H1 (cell line): ENCODE measurements at regions not wholly inside any gene's neighbourhood (a gene's known extent, or its start where the extent isn't known, plus 50 kb on each side); places are given as distances from the start of the nearest gene placed in this dataset.

ENCODE experiments used
- ATF3 ChIP-seq: IDR thresholded peaks from 2 replicates; pipeline ENCODE4 v1.6.1; 2011; ENCODE audit warnings: low read depth, mild to moderate bottlenecking, low read length; ENCODE audit not compliant: insufficient read depth
- CREB1 ChIP-seq: IDR thresholded peaks from 2 replicates; pipeline ENCODE4 v1.6.1; 2012; ENCODE audit warnings: inconsistent platforms
- CTCF ChIP-seq, 3 experiments: IDR thresholded peaks; 1 replicate in 2 of 3; 2 replicates in 1 of 3; pipeline versions ENCODE4 v1.5.1 to v1.6.1; 2011; ENCODE audit warnings: low read length in 3 of 3, mild to moderate bottlenecking in 3 of 3, inconsistent platforms in 2 of 3, low read depth in 1 of 3, moderate library complexity in 1 of 3; ENCODE audit not compliant: insufficient read depth in 1 of 3; ENCODE audit errors: control extremely low read depth in 1 of 3
- EGR1 ChIP-seq: IDR thresholded peaks from 2 replicates; pipeline ENCODE4 v1.6.1; 2011; ENCODE audit warnings: low read depth, low read length, borderline replicate concordance
- EP300 ChIP-seq, 2 experiments: IDR thresholded peaks; 1 replicate in 1 of 2; 2 replicates in 1 of 2; pipeline ENCODE4 v1.6.1; 2011 to 2012; ENCODE audit warnings: low read depth in 2 of 2, low read length in 2 of 2, mild to moderate bottlenecking in 2 of 2, borderline replicate concordance in 1 of 2, inconsistent platforms in 1 of 2, moderate library complexity in 1 of 2
- EZH2 ChIP-seq: fragments of 200-600 bp; sonication (generic); IDR thresholded peaks from 2 replicates; pipeline ENCODE4 v1.7.1; 2012; ENCODE audit warnings: low read depth, mild to moderate bottlenecking, moderate library complexity, low read length, inconsistent platforms; ENCODE audit not compliant: severe bottlenecking
- POLR2A ChIP-seq, 2 experiments: IDR thresholded peaks; 1 replicate in 1 of 2; 2 replicates in 1 of 2; pipeline ENCODE4 v1.6.1; 2011; ENCODE audit warnings: low read depth in 2 of 2, low read length in 2 of 2, mild to moderate bottlenecking in 2 of 2; ENCODE audit errors: control extremely low read depth in 1 of 2
- RBBP5 ChIP-seq: IDR thresholded peaks from 2 replicates; pipeline ENCODE4 v1.7.1; 2012; ENCODE audit warnings: low read depth, mild to moderate bottlenecking, inconsistent platforms, low read length, moderate library complexity, borderline replicate concordance
- RFX5 ChIP-seq: IDR thresholded peaks from 2 replicates; pipeline ENCODE4 v1.6.1; 2011; ENCODE audit warnings: low read depth, low read length, improper control_type of control experiment, borderline replicate concordance
- SIN3A ChIP-seq, 2 experiments: IDR thresholded peaks in 1 of 2; conservative IDR thresholded peaks in 1 of 2; 2 replicates each; pipeline ENCODE4 v1.6.1; 2011 to 2012; ENCODE audit warnings: low read length in 2 of 2, improper control_type of control experiment in 1 of 2, low read depth in 1 of 2, mild to moderate bottlenecking in 1 of 2
- TBP ChIP-seq: IDR thresholded peaks from 2 replicates; pipeline ENCODE4 v1.6.1; 2011; ENCODE audit warnings: low read depth, low read length, improper control_type of control experiment
- TCF12 ChIP-seq: IDR thresholded peaks from 2 replicates; pipeline ENCODE4 v1.6.1; 2011; ENCODE audit warnings: low read depth, mild to moderate bottlenecking, low read length

- no peak for TF ChIP-seq SIN3A (conservative IDR thresholded peaks at IDR 0.05 in 1 of 2, IDR thresholded peaks at IDR 0.05 in 1 of 2; ENCODE audit: low read depth in 1 of 2, low read length in 2 of 2)
- no peak for TF ChIP-seq CTCF (IDR thresholded peaks at IDR 0.05; ENCODE audit: control extremely low read depth in 1 of 3, insufficient read depth in 1 of 3, low read depth in 1 of 3, low read length in 3 of 3)
- TF ChIP-seq EGR1, result no peak
- no peak for TF ChIP-seq POLR2A (IDR thresholded peaks at IDR 0.05; ENCODE audit: control extremely low read depth in 1 of 2, low read depth in 2 of 2, low read length in 2 of 2)
- no peak for TF ChIP-seq TBP
- no peak for TF ChIP-seq TCF12
- no peak for TF ChIP-seq CREB1
- no peak for TF ChIP-seq RFX5
- TF ChIP-seq EZH2, result no peak
- TF ChIP-seq RBBP5, result no peak
- no peak for TF ChIP-seq EP300 (IDR thresholded peaks at IDR 0.05; ENCODE audit: borderline replicate concordance in 1 of 2, low read depth in 2 of 2, low read length in 2 of 2)
- TF ChIP-seq ATF3, result no peak
These were observed 177.6 kb upstream of the LMNTD1 start for GRCh38 chr12:25730489-25731349.
